Ramos (cell line): ENCODE measurements at regions not wholly inside any gene's neighbourhood (a gene's known extent, or its start where the extent isn't known, plus 50 kb on each side); places are given as distances from the start of the nearest gene placed in this dataset.

Source experiments
- in situ Hi-C: fragments of 300-500 bp; cut with MboI; formaldehyde crosslinking; loops from one replicate; pipeline ENCODE4 v1.14.3; 2022; ENCODE audit warnings: low sequenced_read_pairs; ENCODE audit not compliant: unreplicated experiment

- in situ Hi-C loops = no loop called here
Measured at GRCh38 chr14:96978525-96979272, 181.5 kb downstream of the VRK1 start.

GRCh38 chr14:96979611-96980074, 182.5 kb downstream of the VRK1 start:
- in situ Hi-C loops = no loop called here

GRCh38 chr14:96980835-96981234, 183.7 kb downstream of the VRK1 start:
- in situ Hi-C loops = no loop called here

GRCh38 chr14:96986256-96987085, 189.3 kb downstream of the VRK1 start:
- in situ Hi-C loops = no loop called here

GRCh38 chr14:96987086-96987474, 189.9 kb downstream of the VRK1 start:
- in situ Hi-C loops = no loop called here

GRCh38 chr14:96987771-96988170, 190.6 kb downstream of the VRK1 start:
- in situ Hi-C loops = no loop called here

- in situ Hi-C loops = no loop called here
Measured at GRCh38 chr14:96989306-96989705, 192.1 kb downstream of the VRK1 start.

- in situ Hi-C loops = no loop called here
Measured at GRCh38 chr14:96991226-96991625, 194.0 kb downstream of the VRK1 start.

- in situ Hi-C loops = no loop called here
Measured at GRCh38 chr14:96994999-96995398, 197.8 kb downstream of the VRK1 start.

- in situ Hi-C loops = no loop called here
Measured at GRCh38 chr14:96997269-96997668, 200.1 kb downstream of the VRK1 start.

GRCh38 chr14:96997996-96998395, 200.8 kb downstream of the VRK1 start:
- in situ Hi-C loops = no loop called here

- in situ Hi-C loops = no loop called here
Measured at GRCh38 chr14:96999654-97000155, 202.5 kb downstream of the VRK1 start.

GRCh38 chr14:97002454-97002853, 205.3 kb downstream of the VRK1 start:
- in situ Hi-C loops = no loop called here

GRCh38 chr14:97005934-97006333, 208.8 kb downstream of the VRK1 start:
- in situ Hi-C loops = no loop called here

GRCh38 chr14:97010491-97011160, 213.4 kb downstream of the VRK1 start:
- in situ Hi-C loops = no loop called here

- in situ Hi-C loops = no loop called here
Measured at GRCh38 chr14:97013878-97014277, 216.7 kb downstream of the VRK1 start.

- in situ Hi-C loops = no loop called here
Measured at GRCh38 chr14:97021001-97021400, 223.8 kb downstream of the VRK1 start.

GRCh38 chr14:97021571-97022168, 224.5 kb downstream of the VRK1 start:
- in situ Hi-C loops = no loop called here

GRCh38 chr14:97022741-97023140, 225.6 kb downstream of the VRK1 start:
- in situ Hi-C loops = no loop called here

- in situ Hi-C loops = no loop called here
Measured at GRCh38 chr14:97023871-97024270, 226.7 kb downstream of the VRK1 start.
